NCI-H2227 treated with DMSO at 0.1 percent for 48 hours (cell line): ENCODE measurements at regions not wholly inside any gene's neighbourhood (a gene's known extent, or its start where the extent isn't known, plus 50 kb on each side); places are given as distances from the start of the nearest gene placed in this dataset.

ENCODE experiments used
- DNase-seq: peaks from one replicate; lab custom pipeline; 2025; lab: John Stamatoyannopoulos, UW

DNA sequence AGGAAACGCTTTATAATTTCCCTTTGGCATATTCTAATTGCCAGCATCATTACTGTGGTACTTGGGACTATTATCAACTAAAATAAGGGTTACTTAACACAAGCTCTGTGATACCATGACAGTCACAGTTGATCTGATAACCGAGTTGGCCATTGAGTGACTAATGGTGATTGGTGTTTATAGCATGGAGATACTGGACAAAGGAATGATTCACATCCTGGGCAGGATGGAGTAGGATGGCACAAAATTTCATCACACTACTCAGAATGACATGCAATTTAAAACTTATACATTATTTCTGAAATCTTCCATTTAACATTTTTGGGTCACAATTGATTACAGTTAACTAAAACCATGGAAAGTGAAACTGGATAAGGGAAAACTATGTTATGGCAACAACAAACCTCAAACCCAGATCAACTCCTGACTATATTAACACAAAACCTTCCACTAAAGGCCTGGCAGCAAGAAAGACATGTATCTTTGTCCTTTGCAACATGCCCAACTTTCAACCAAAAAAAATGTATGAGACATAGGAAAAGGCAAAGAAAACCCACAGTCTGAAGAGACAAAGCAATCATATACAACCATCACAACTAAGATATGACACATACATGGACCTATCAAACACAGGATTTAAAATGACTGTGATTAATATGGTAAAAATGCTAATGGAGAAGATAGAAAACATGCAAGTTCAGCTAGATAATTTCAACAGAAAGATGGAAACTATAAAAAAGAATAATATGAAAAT lies 208.5 kb upstream of the NRP1 start:
- no peak for DNase-seq

DNA sequence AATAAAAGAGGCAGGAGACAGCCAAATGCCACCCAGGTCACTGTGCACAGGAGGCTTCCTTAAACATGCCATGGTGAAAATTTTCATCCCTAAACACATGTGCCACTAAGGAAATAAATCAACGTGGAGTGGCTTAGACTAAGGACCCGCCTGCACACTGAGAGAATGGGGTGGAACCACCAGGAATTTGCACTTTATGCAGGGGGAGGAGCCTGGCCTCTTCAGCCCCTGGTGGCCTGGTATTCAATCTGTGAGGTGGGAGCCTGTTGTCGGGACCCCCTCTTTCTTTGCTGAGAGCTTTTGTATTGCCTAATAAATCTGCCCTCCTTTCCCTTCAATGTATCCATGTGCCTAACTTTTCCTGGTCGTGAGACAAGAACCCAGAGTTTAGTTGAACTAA lies 204.6 kb upstream of the NRP1 start:
- no peak for DNase-seq

DNA sequence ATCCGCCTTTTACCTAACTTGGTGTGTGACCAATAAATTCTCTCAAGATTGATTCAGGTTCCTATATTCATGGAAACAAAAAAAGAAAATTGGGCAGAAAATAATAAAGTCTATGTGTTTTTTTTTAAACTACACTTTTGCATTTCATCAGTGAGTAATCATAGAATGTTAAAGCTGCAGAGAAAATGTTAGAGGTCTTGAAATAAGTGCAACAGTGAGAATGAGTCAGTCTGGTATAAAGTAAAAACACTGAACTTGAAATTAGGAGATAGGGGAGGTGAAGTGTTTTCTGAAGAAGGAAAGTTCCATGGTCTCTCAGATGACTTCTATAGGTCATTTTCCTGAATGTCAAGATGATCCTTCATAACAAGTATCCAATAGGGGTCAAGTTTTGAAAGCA lies 202.6 kb upstream of the NRP1 start:
- DNase-seq, result no peak

DNA sequence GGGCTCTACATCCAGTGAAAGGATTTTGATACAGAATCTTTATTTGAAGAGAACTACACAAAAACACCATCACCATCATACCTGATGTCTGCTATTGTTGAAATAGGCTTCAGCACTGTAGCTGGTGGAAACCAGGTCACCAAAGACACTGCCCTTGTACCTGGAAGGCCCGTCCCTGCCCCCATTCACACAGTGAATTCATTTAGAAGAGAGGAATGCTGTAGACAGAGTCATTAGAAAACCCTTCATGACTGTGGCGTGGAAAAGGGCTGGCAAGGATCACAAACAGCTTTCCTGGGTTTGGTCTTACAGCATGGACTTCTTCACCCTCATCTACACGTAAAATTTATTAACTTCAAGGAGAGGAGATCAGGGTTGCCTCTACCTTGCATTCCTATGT lies 202.0 kb upstream of the NRP1 start:
- DNase-seq, result no peak

DNA sequence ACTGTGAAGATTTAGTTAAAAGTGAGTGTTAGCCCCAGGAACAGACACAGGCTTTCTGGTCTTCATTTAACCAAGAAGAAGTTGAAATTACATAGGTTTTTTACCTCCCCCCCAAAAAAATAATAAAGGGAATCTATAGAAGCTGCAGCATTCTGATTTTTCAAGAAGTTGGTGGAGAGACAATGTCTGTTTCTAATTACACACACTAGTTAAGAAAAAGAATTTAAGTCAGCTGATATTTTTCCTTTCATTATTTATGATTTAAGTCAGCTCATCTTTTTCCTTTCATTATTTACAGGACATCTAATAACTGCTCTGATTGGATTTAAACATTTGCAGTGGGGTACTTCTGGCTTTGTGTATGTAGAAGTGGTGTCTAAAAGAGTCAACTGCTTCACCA lies 201.4 kb upstream of the NRP1 start:
- no peak for DNase-seq

DNA sequence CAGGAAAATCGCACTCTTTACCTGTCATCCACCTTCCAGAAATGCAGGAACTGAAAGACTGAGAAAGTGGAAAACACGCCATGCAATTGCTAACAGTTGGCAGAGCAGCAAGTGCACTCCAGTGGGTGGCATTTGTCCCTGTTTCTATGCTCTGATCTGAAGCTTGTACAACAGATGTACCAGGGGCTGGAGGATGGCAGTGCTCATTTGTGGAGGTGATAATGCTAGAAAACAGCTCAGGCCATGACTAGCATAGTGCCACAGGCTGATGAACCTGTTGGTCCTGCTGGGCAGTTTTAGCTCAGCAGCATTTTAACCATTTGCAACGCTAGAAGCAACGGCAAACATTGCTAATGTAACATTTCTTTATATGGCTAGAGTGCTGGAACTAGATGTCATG lies 199.9 kb upstream of the NRP1 start:
- no peak for DNase-seq

DNA sequence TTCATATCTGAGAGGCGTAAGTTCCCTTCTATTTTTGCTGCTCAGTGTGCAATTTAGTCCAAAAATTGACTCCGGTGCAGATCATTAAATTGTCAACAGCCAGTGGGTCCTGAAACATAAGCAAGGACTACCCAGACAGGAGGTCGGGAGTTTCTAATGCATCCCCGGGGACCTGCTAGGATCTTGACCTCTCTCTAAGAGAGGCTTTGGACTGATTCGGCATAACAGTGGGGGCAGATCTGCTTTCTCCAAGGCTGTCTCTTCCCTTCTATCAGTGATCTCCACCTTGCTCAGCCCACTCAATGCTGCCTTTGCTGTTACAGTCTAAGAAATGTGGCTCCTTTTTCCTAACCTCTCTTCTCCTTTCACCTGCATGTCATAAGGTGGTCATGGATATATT lies 199.1 kb upstream of the NRP1 start:
- no peak for DNase-seq

DNA sequence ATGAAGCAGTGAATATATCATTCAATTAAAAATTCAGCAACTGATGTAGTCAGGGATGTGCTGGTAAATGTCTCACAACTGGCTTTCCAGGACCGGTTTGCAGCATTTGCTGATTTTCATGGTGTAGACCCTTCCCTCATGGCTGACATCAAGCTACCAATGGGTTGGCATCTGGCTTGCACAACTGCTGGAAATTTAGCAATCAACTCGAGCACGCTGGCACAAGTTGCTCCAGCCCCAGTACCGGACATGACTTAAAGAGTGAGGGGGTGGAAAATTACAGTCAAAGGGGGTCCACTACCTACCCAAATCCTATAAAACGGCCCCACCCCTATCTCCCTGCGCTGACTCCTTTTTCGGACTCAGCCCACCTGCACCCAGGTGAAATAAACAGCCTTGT lies 198.4 kb upstream of the NRP1 start:
- no peak for DNase-seq

DNA sequence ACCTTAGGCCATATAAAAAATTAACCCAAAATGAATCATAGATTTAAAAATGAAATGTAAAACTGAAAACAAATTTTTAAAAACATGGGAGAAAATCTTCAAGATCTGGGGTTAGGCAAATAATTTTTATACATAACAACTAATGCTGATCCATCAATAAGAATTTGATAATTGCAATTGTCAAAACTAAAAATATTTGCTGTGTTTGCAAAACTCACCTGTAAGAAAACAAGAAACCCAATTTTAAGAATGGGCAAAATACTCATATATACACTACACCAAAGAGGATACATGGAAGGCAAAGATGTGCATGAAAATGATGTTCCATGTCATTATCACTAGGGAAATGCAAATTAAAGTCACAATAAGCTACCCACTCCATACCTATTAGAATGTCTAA lies 194.8 kb upstream of the NRP1 start:
- DNase-seq, result no peak

DNA sequence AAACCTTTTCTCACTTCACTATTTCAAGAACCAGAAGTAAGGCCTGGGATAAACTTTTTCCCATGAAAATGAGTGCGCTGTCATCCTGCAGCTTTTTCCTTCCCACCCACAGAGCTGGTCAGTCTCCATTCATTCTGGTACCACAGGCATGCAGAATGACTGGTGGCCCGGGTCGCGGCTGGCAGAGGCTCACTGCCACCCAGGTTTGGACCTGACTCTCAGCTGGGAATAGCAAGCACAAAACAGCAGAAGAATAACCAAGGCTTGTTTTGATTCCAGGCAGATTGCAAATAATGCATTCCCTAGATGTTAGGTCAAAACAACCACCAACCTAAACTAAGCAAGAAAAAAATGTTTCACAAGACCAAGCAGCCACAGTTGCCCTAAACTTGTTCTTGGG lies 190.5 kb upstream of the NRP1 start:
- DNase-seq, result no peak

DNA sequence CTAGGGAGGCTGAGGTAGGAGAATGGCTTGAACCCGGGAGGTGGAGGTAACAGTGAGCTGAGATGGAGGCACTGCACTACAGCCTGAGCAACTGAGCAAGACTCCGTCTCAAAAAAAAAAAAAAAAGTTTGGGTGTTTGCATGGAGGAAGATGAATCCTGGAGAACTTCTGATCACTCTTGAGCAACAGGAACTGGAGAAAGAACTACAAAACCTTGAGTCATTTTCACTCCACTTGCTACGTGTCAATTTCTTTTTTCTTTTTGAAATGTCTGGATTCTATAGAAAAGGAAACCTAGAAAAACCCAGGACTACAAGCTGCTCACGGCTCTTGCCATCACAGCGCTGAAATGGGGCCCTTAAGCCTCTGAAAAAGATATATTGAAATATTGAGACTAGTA lies 189.6 kb upstream of the NRP1 start:
- no peak for DNase-seq

DNA sequence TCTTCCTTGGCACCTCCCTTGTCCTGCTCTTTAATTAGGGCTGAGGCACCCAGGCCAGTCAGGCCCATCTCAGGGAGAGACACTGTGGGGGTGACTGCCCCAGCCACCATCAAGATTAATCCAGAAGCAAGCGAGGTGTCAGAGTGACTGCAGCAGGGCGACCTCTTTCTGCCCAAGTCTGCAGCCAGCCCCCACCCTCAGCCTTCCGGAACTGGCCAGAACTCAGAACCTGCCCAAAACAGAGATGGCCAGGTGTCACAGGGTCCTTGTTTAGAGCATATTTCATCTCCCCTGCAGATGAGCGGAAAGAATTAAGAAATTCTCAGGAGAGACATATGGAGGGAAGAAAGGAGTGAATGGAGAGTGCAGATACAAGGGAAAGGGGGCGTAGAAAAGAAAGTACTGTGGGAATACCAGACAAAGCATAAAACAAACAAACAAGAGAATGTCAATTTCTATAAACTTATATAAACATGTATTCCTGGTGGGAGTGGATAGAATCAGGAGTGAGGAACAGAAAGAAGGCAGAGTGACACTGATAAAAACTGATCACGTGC lies 188.8 kb upstream of the NRP1 start:
- DNase-seq, result no peak

DNA sequence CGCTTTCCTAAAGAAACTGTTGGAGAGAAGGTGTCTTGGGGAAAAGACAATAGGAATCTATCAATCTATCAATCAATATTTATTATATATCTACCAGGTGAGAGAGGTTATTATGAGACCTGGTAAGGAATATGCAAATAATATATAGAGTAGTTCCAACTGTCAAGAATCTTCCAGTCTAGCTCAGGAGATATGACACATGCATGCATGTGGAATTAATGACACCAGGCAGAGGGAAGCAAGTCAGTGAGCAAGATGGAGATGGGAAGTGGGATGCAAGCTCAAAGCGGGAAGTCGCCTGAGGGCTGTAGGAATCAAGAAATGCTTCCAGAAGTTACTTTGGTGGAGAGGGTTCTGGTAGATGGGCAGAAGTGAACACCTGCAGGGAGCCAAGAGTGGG lies 187.4 kb upstream of the NRP1 start:
- no peak for DNase-seq

DNA sequence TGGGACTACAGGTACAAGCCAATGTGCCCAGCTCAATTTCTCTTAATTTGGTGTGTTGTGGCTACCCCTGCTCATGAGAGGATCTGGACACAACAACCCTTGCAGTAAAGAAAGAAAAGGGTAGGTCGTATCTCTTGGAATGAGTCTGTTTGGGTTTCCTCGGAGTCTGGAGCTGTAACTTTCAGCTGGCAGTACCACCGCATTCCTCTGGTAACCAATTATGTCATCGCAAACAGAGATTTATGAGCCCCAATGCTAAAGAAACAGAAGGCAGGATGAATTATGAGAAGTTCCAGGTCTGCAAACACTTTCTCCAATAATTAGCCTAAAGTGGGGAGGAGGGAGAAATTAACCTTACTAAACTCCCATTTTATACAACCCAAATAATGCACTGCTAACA lies 186.6 kb upstream of the NRP1 start:
- DNase-seq, result no peak

DNA sequence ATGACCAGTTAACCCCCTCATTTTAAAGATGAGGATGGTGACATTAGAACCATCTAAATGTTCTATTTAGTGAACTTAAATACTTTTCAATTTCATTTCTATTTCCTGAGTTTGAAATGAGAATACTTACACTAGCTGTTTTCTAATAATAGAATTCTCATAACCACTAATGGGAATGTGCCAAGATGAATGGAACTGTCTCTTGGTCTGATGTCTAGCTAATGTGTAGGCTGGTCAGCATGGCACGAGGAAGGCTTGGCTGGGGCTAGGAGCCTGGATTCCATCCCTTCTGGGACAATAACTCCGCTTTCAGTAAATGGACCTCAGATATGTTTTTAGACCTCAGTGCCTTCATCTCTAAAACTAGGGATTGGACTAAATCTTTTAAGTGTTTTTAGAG lies 185.8 kb upstream of the NRP1 start:
- no peak for DNase-seq

DNA sequence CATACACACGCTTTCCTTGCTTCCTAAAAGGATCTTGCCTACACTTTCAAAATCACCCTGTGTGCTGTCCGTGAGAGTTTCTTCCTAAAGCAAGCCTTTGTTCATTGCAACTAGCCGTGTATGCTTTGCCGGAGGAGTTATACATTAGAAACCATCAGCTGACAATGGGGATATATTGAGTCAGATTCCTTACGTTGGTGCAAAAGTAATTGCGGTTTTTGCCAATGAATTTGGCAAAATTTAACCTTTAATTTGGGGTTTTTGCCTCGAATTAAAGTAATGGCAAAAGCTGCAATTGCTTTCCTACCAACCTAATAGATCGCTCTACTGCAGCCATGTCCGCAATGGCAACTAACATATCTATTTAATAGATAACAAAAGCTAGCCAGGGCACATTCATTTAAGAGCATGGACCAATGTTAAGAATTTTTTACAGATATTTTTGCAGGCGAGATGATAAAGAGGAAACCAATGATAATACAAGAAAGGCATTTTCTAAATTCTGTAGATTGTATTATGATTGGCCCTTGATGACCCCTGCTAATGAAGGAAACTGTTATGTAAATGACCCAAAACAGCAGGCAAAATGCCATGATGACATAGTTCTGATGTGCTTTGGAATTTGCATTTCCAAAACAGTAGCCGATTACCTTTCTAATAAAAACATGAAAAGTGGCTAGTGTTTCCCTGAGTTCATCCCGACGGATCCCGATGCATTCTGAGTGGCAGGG lies 184.8 kb upstream of the NRP1 start:
- no peak for DNase-seq

DNA sequence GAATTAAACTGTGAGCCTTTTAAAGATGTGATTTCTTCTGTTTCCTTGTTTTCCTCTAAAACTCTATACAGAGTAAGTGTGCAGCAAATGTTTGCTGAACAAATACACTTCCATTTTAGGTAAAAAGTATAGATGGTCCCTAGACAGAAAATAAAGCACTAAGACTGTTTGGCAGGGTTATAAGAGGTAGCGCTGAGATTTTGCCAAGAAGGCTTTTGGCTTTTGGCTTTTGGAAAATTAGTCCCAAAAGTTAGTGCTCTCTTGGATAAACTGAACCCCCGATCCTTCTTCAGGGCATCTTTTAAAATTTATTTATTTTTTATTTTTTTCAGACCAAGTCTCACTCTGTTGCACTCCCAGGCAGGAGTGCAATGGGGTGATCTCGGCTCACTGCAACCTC lies 175.7 kb upstream of the NRP1 start:
- DNase-seq, result no peak

DNA sequence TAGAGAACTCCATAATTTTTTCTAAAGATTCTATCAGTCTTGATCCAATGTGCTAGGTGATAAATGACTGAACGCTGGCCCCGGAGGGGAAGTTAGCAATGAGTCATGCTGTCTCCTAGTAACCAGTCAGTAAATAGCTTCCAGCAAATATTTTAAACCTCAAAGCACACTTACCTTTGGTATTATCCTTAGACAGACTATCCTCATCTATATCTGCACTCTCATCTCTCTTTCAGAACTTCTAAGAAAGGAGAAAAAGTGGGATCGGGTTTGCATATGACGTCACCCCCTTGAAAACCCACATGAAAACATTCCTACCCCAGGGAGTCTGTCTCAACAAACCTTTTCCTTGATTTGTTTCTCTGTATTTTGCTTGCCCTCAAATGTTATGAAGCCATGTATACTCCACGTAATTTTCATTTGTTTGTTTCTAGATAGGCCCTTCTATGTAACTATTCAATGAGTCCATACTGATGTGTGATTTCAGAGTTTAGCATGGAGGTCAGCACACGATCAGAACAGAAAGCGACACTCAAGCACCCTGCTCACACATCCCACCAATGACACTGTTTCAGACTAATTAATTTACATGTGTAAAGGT lies 174.9 kb upstream of the NRP1 start:
- no peak for DNase-seq

DNA sequence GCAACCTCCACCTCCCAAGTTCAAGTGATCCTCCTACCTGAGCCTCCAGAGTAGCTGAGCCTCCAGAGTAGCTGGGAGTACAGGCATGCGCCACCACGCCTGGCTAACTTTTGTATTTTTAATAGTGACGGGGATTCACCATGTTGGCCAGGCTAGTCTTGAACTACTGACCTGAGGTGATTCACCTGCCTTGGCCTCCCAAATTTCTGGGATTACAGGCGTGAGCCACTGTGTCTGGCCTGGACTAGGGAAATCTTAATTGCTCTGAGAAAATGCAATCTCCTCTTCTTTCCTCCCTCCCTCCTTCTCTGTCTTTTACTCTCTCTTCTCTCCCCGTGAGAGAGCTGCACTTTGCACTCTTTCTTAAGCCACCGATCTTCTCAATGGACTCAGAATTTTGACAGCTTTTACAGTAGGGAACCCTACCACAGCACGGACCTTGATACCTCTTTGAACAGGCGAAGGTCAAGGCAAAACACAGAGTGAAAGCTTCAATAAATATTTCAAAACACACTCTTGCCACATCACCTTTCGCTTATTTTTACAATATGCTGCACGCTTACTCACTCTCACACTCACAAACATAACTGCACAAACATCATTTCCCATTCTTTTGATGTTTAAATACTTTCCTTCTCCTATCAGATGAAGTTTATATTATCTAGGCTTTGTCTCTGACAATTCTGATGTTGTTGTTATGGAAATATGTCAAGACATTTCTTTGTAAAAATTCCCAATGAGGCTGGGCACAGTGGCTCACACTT lies 173.4 kb upstream of the NRP1 start:
- no peak for DNase-seq

DNA sequence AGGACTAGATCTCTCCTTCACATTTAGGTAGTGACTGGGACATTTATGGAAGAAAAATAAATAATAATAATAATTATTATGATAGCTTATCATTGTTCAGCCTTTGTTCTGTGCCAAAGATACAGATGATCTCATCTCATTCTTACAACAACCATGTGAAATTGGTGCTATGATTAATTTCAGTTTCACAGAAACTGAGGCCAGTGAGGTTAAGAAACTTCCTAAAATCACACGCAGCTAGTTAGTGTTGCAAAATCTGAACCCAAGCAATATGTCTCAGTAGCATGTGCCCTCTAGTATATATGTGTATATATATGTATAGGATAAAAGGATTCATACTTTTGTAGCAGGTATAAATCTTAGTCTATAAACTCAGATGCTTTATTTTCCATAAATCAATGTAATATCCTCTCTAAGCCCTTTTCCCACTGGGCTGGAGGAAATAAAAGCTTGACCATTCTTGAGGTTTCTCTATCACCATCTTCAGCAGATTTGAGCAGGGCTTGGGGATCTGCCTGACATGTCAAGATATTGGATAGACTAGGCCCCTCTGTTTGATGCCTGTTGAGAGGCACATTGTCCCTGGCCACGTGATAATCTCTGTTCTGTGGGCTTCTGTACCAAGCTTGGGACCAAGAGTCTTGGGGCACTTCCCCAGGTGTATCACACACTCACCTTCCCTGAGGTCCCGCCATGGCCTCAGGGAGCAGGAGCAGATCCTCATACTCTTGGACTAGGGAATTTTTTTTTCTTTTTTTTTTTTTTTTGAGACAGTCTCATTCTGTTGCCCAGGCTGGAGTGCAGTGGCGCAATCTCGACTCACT lies 172.6 kb upstream of the NRP1 start:
- no peak for DNase-seq

DNA sequence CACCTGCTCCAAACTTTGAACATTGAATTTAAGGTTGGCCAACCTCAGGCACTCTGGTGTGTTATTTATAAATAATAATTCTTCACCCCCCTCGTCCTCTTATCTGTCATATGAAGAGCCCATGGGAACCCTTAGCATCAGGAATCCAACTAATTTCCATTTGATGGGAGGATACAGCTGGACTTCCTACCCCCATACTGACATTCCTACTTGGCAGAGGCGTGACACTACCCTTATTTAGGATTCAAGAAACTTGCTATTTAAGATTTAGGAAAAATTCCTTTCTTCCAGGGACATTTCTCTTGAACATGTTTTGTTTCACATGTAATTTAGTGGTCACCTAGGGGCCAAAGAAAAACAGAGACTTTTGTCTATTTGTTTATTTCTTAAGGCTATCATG lies 171.9 kb upstream of the NRP1 start:
- no peak for DNase-seq

DNA sequence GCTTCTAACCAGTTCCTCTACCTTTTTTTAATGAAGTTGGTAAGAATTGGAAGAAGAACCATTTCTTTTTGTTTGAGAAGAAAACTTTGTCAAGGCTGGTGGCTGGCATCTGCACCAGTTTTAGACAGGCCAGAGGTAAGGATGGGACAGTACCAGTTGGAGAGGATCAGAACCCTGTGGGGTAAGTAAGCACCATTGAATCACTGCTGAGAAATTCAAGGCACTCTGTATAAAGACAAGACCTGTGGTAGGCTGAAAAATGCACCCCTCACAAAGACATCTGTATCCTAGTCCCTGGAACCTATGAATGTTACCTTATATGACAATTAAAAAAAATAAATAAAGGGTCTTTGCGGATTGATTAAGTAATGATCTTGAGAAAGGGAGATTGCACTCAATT lies 166.7 kb upstream of the NRP1 start:
- DNase-seq, result no peak
